Sigmoid colon (tissue), 6 donors: ENCODE measurements at regions not wholly inside any gene's neighbourhood (a gene's known extent, or its start where the extent isn't known, plus 50 kb on each side); places are given as distances from the start of the nearest gene placed in this dataset.

Experiments
- DNase-seq: peaks from one replicate; pipeline ENCODE4 v3.0.0-alpha.2; 2019
- H3K27ac ChIP-seq, 4 donors: fragments of 200-600 bp; sonication (generic); one replicate each; pipeline ENCODE4 v1.5.1; 2016 to 2019; ENCODE audit warnings: mild to moderate bottlenecking in 1 of 4
- H3K27me3 ChIP-seq, 3 donors: fragments of 200-600 bp; sonication (generic); one replicate each; pipeline ENCODE4 v1.5.1; 2019; ENCODE audit warnings: mild to moderate bottlenecking in 1 of 3
- H3K36me3 ChIP-seq, 4 donors: fragments of 200-600 bp; sonication (generic); one replicate each; pipeline ENCODE4 v1.5.1; 2016 to 2019
- H3K4me1 ChIP-seq, 4 donors: fragments of 200-600 bp; sonication (generic); one replicate each; pipeline ENCODE4 v1.5.1; 2017 to 2019
- H3K4me3 ChIP-seq, 4 donors: fragments of 200-600 bp; sonication (generic); one replicate each; pipeline ENCODE4 v1.5.1; 2017 to 2019; ENCODE audit warnings: mild to moderate bottlenecking in 2 of 4, moderate library complexity in 1 of 4
- H3K9me3 ChIP-seq, 4 donors: fragments of 200-600 bp in 3 of 4; sonication (generic) in 3 of 4; one replicate each; pipeline versions ENCODE4 v1.5.1 to v1.6.1; 2013 to 2019
- EP300 ChIP-seq, 4 donors: sonication (generic); formaldehyde crosslinking; IDR thresholded peaks; one replicate each; pipeline ENCODE4 v1.6.1; 2017; ENCODE audit warnings: antibody characterized with exemption in 4 of 4
- POLR2A ChIP-seq, 2 donors: fragments of 450-650 bp; IDR thresholded peaks; one replicate each; pipeline ENCODE4 v1.6.1; 2016; ENCODE audit warnings: antibody characterized with exemption in 2 of 2, mild to moderate bottlenecking in 2 of 2, moderate library complexity in 2 of 2
- POLR2AphosphoS5 ChIP-seq, 4 donors: sonication (generic); formaldehyde crosslinking; IDR thresholded peaks; one replicate each; pipeline ENCODE4 v1.6.1; 2017; ENCODE audit warnings: antibody characterized with exemption in 4 of 4
- WGBS, 2 donors: extraction: QIAGEN DNeasy Blood & Tissue Kit; methylation state at CpG; one replicate each; pipeline ENCODE4 v1.1.7; 2013; 5-methylcytosine and 5-hydroxymethylcytosine counted together
- intact Hi-C: fragments of 100-400 bp; cut with DNase I; formaldehyde crosslinking; loops from one replicate; pipeline ENCODE4 v1.15.1; 2023
- TF ChIP-seq, protein P1 (sequence below), 4 experiments: fragments of 450-650 bp in 3 of 4; fragments of 200-600 bp in 1 of 4; IDR thresholded peaks; one replicate each; pipeline ENCODE4 v1.5.1; 2016 to 2019; ENCODE audit warnings: antibody characterized with exemption in 4 of 4, mild to moderate bottlenecking in 3 of 4, moderate library complexity in 2 of 4
- donor health status: healthy with polysubstance abuse.
- donor health status: healthy.

DNA sequence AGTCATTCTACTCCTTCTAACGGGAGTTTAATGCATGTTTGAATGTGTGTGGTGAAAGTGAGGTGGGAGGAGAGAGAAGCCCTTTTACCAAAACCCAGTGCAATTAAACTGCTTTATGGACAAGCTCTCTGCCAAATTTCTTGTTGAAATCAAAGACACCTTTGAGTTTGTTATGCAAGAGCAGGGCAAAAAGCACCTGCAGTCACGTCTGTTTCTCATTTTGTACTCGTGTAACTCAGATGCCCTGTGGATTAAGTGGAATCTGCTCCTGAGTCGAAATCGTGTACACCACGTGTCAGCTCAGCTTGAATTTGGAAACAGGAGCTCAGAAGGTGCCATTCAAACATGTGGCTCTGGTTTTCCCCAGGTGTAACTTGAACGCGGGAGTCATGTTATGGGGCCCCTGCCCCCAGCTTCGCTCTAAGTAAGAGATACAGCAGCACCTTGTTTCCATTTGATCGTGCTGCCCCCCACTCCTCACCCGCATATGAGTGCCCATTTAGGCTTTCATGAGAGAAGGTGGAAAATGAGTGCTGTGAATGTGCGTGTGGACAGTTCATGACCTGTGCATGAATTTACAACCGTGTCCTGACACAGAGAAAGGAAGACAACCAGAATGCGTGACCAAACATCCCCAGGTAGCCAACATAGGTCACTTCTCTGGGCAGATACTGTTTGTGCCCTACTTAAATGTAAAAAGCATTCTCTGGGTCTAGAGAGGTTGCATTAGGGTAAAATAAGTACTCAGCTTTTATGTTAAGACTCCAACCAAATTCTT lies 347.0 kb upstream of the SLC30A5 start:
- TF ChIP-seq POLR2AphosphoS5 (IDR thresholded peaks at IDR 0.05) (no peak), POLR2A (IDR thresholded peaks at IDR 0.05) (no peak), EP300 (IDR thresholded peaks at IDR 0.05) (no peak)
- TF ChIP-seq, protein P1, sequence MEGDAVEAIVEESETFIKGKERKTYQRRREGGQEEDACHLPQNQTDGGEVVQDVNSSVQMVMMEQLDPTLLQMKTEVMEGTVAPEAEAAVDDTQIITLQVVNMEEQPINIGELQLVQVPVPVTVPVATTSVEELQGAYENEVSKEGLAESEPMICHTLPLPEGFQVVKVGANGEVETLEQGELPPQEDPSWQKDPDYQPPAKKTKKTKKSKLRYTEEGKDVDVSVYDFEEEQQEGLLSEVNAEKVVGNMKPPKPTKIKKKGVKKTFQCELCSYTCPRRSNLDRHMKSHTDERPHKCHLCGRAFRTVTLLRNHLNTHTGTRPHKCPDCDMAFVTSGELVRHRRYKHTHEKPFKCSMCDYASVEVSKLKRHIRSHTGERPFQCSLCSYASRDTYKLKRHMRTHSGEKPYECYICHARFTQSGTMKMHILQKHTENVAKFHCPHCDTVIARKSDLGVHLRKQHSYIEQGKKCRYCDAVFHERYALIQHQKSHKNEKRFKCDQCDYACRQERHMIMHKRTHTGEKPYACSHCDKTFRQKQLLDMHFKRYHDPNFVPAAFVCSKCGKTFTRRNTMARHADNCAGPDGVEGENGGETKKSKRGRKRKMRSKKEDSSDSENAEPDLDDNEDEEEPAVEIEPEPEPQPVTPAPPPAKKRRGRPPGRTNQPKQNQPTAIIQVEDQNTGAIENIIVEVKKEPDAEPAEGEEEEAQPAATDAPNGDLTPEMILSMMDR (IDR thresholded peaks at IDR 0.05), result no peak
- Histone ChIP-seq H3K9me3 (no peaks in the 10 kb centered on the region), H3K36me3 (no peaks in the 10 kb centered on the region), H3K27ac (no peak overlapping the region), H3K4me3 (no peak overlapping the region), H3K27me3 (no peaks in the 10 kb centered on the region), H3K4me1 (no peaks in the 10 kb centered on the region)
- no peak for DNase-seq
- 70 to 85% methylated on average over 14 of the region's 14 CpGs for WGBS, 2 donors
- intact Hi-C loops, result no loop called here

DNA sequence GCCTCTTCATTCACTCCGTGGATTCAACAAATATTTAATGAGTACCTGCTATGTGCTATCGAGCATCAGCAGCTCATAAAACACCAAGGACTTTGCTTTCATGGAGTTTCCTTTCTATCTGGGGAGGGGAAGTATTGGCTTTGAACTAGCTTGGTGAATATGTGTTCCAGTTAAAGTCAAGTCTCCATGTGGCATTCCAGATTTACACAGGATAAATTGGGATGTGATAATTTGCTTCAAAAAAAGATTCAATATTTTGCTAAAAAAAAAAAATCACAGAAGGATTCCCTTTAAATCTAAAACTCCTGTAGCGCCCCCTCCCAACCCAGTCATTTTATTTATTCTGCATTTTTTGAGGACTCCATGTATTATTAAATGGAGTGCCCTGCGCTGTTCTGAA lies 346.3 kb upstream of the SLC30A5 start:
- WGBS, 2 donors, result 64 to 84% methylated on average over 4 of the region's 4 CpGs
- no peaks in the 10 kb centered on the region for H3K27me3 ChIP-seq
- no peaks in the 10 kb centered on the region for H3K36me3 ChIP-seq
- DNase-seq, result no peak
- no peaks in the 10 kb centered on the region for H3K9me3 ChIP-seq
- H3K27ac ChIP-seq, result no peak overlapping the region
- TF ChIP-seq POLR2A (IDR thresholded peaks at IDR 0.05), result no peak
- TF ChIP-seq EP300 (IDR thresholded peaks at IDR 0.05), result no peak
- no peak for TF ChIP-seq POLR2AphosphoS5 (IDR thresholded peaks at IDR 0.05)
- TF ChIP-seq, protein P1 (IDR thresholded peaks at IDR 0.05), result no peak
- H3K4me3 ChIP-seq, result no peak overlapping the region
- H3K4me1 ChIP-seq, result no peaks in the 10 kb centered on the region
- intact Hi-C loops, result no loop called here

DNA sequence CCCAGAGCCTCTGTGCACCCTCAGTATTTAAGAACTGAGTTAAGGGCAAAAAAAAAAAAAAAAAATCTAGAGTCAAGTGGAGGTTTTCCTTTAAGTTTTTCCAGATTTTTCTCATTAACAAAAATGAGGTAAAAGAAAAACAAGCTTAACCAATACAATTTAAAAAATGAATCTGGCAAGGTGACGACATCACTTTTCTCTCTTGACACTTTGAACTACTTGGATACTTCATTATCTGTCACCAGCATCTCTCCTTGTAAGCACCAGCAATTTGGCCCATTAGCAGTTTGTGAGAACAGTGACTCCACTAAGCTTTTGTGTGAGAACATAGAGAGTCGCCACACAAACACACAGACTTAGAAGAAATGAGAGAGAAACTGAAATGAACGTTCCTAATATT lies 345.7 kb upstream of the SLC30A5 start:
- no peak for DNase-seq
- Histone ChIP-seq H3K4me1 (no peaks in the 10 kb centered on the region), H3K36me3 (no peaks in the 10 kb centered on the region), H3K27me3 (no peaks in the 10 kb centered on the region), H3K4me3 (no peak overlapping the region), H3K9me3 (no peaks in the 10 kb centered on the region), H3K27ac (no peak overlapping the region)
- intact Hi-C loops, result no loop called here
- TF ChIP-seq POLR2A (IDR thresholded peaks at IDR 0.05), result no peak
- no peak for TF ChIP-seq POLR2AphosphoS5 (IDR thresholded peaks at IDR 0.05)
- no peak for TF ChIP-seq EP300 (IDR thresholded peaks at IDR 0.05)
- TF ChIP-seq, protein P1 (IDR thresholded peaks at IDR 0.05), result no peak
- 91 to 92% methylated on average over 3 of the region's 3 CpGs for WGBS, 2 donors

DNA sequence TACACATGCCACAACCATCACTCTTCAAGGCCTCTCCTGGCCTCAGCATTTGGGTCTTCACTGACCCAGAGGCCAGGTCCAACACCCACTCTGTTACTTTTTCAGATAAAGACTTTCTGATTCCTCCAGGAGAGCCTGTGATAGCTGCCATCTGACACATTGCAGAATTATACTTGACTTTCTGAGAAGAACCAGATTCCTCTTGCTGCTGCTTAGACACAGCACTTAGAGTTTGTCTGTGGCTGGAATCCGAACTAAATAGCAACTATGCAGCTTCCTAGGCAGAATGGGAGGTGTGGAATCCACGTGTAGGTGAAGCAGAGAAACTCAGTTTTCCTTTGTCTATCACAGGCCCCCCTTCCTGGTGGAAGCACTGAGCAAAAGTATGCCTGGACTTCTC lies 344.7 kb upstream of the SLC30A5 start:
- no peak overlapping the region for H3K27ac ChIP-seq
- TF ChIP-seq POLR2A (IDR thresholded peaks at IDR 0.05), result no peak
- WGBS, 2 donors, result 64 to 77% methylated on average over 2 of the region's 2 CpGs
- no peak for DNase-seq
- H3K4me3 ChIP-seq, result no peak overlapping the region
- no peaks in the 10 kb centered on the region for H3K4me1 ChIP-seq
- no peaks in the 10 kb centered on the region for H3K9me3 ChIP-seq
- intact Hi-C loops, result no loop called here
- H3K36me3 ChIP-seq, result no peaks in the 10 kb centered on the region
- H3K27me3 ChIP-seq, result no peaks in the 10 kb centered on the region

DNA sequence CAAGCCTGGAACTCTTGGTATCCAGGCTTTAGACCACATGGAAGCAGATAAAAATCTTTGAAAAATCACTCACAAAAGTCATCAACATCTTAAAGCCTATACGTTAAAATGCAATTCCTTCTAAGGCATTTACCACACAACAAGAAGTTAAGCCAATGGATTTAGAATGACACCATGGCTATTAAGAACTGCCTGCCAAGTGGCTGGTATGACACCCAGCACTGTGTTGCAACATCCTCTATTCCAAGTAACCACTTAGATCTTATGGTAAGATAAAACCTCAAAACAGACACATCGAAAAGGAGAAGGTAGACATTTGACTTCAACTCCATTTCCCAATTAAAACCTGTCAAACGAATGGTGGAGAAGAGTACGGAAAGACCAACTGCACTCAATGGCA lies 344.2 kb upstream of the SLC30A5 start:
- no peaks in the 10 kb centered on the region for H3K4me1 ChIP-seq
- intact Hi-C loops, result no loop called here
- 57 to 87% methylated on average over 4 of the region's 4 CpGs for WGBS, 2 donors
- H3K9me3 ChIP-seq, result no peaks in the 10 kb centered on the region
- H3K27ac ChIP-seq, result no peak overlapping the region
- no peaks in the 10 kb centered on the region for H3K27me3 ChIP-seq
- H3K36me3 ChIP-seq, result no peaks in the 10 kb centered on the region
- H3K4me3 ChIP-seq, result no peak overlapping the region
- DNase-seq, result no peak
- no peak for TF ChIP-seq POLR2AphosphoS5 (IDR thresholded peaks at IDR 0.05)
- no peak for TF ChIP-seq POLR2A (IDR thresholded peaks at IDR 0.05)
- TF ChIP-seq, protein P1 (IDR thresholded peaks at IDR 0.05), result no peak
- TF ChIP-seq EP300 (IDR thresholded peaks at IDR 0.05), result no peak
